Vagina (tissue), 2 donors: ENCODE measurements at regions not wholly inside any gene's neighbourhood (a gene's known extent, or its start where the extent isn't known, plus 50 kb on each side); places are given as distances from the start of the nearest gene placed in this dataset.

Source experiments
- DNase-seq, 2 donors: peaks; one replicate each; pipeline ENCODE4 v3.0.0-alpha.2; 2017; ENCODE audit errors: extremely low spot score in 2 of 2
- H3K27ac ChIP-seq: fragments of 200-600 bp; sonication (generic); one replicate; pipeline ENCODE4 v1.5.1; 2019
- H3K27me3 ChIP-seq: fragments of 200-600 bp; sonication (generic); one replicate; pipeline ENCODE4 v1.5.1; 2019
- H3K36me3 ChIP-seq, 2 donors: fragments of 200-600 bp; sonication (generic); one replicate each; pipeline ENCODE4 v1.5.1; 2017 to 2019
- H3K4me1 ChIP-seq: fragments of 200-600 bp; sonication (generic); one replicate; pipeline ENCODE4 v1.5.1; 2019
- H3K4me3 ChIP-seq, 2 donors: fragments of 200-600 bp; sonication (generic); 1 replicate in 1 of 2; 2 replicates in 1 of 2; pipeline ENCODE4 v1.5.1; 2016 to 2019
- H3K9me3 ChIP-seq: fragments of 200-600 bp; sonication (generic); one replicate; pipeline ENCODE4 v1.5.1; 2019
- POLR2A ChIP-seq, 2 donors: fragments of 450-650 bp; IDR thresholded peaks; one replicate each; pipeline ENCODE4 v1.6.1; 2017; ENCODE audit warnings: antibody characterized with exemption in 2 of 2, mild to moderate bottlenecking in 2 of 2, moderate library complexity in 2 of 2
- POLR2AphosphoS5 ChIP-seq, 2 donors: sonication (generic); formaldehyde crosslinking; IDR thresholded peaks; one replicate each; pipeline ENCODE4 v1.9.0; 2017; ENCODE audit warnings: antibody characterized with exemption in 2 of 2, mild to moderate bottlenecking in 2 of 2, low read depth in 1 of 2; ENCODE audit not compliant: insufficient read depth in 1 of 2
- intact Hi-C: fragments of 100-400 bp; cut with DNase I; formaldehyde crosslinking; loops from one replicate; pipeline ENCODE4 v1.15.1; 2023
- TF ChIP-seq, protein P1 (sequence below), 3 experiments: fragments of 450-650 bp in 2 of 3; fragments of 200-600 bp in 1 of 3; sonication (generic) in 1 of 3; IDR thresholded peaks; one replicate each; pipeline ENCODE4 v1.5.1; 2017 to 2019; ENCODE audit warnings: antibody characterized with exemption in 3 of 3, mild to moderate bottlenecking in 2 of 3, moderate library complexity in 2 of 3

DNA sequence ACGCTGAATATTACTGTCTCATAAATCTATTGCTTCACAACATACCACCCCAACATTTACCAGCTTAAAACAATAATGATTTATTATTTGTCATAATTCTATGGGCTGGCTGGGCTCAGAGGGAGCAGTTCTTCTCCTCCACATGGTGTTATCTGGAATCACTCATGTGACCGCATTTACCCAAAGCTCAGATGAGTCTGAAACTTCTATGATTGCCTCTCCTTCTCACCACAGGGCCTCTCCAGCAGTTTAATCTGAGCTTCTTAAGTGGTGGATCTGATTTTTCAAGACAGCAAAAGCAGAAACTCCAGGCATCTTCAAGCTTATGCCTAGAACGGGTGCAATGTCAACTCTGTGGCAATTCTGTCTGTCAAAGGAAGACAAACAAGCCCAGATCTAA lies 210.3 kb upstream of the ADRA1B start:
- H3K4me3 ChIP-seq: no peak overlapping the region
- H3K4me1 ChIP-seq: no peaks in the 10 kb centered on the region
- TF ChIP-seq POLR2AphosphoS5 (IDR thresholded peaks at IDR 0.05; ENCODE audit: insufficient read depth in 1 of 2, low read depth in 1 of 2) (no peak), POLR2A (IDR thresholded peaks at IDR 0.05) (no peak)
- TF ChIP-seq, protein P1, sequence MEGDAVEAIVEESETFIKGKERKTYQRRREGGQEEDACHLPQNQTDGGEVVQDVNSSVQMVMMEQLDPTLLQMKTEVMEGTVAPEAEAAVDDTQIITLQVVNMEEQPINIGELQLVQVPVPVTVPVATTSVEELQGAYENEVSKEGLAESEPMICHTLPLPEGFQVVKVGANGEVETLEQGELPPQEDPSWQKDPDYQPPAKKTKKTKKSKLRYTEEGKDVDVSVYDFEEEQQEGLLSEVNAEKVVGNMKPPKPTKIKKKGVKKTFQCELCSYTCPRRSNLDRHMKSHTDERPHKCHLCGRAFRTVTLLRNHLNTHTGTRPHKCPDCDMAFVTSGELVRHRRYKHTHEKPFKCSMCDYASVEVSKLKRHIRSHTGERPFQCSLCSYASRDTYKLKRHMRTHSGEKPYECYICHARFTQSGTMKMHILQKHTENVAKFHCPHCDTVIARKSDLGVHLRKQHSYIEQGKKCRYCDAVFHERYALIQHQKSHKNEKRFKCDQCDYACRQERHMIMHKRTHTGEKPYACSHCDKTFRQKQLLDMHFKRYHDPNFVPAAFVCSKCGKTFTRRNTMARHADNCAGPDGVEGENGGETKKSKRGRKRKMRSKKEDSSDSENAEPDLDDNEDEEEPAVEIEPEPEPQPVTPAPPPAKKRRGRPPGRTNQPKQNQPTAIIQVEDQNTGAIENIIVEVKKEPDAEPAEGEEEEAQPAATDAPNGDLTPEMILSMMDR (IDR thresholded peaks at IDR 0.05): no peak
- no peaks in the 10 kb centered on the region for H3K27me3 ChIP-seq
- intact Hi-C loops: no loop called here
- no peaks in the 10 kb centered on the region for H3K36me3 ChIP-seq
- no peak for DNase-seq
- no peaks in the 10 kb centered on the region for H3K9me3 ChIP-seq
- H3K27ac ChIP-seq: no peak overlapping the region

DNA sequence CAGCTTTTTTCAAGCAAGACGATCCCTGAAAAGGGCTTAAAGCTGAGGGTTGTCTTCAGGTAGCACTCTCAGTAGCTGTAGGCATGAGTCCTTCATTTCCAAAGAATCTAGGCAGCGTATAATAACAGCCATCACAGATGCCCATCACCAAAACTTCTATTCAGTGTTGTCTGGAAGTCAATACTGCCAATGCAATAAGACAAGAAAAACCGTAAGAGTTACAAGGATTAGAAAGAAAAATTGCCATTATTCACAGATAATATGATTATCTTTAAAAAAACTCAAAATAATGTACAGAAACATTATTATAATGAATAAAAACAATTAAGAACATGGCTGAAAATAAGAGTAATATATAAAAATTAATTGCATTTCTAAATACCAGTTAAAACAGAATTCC lies 208.2 kb upstream of the ADRA1B start:
- DNase-seq: no peak
- Histone ChIP-seq H3K27ac (no peak overlapping the region), H3K4me1 (no peaks in the 10 kb centered on the region), H3K27me3 (no peaks in the 10 kb centered on the region), H3K9me3 (no peaks in the 10 kb centered on the region), H3K4me3 (no peak overlapping the region), H3K36me3 (no peaks in the 10 kb centered on the region)
- intact Hi-C loops: no loop called here
- TF ChIP-seq, protein P1 (IDR thresholded peaks at IDR 0.05): no peak
- TF ChIP-seq POLR2AphosphoS5 (IDR thresholded peaks at IDR 0.05; ENCODE audit: insufficient read depth in 1 of 2, low read depth in 1 of 2): no peak
- TF ChIP-seq POLR2A (IDR thresholded peaks at IDR 0.05): no peak

DNA sequence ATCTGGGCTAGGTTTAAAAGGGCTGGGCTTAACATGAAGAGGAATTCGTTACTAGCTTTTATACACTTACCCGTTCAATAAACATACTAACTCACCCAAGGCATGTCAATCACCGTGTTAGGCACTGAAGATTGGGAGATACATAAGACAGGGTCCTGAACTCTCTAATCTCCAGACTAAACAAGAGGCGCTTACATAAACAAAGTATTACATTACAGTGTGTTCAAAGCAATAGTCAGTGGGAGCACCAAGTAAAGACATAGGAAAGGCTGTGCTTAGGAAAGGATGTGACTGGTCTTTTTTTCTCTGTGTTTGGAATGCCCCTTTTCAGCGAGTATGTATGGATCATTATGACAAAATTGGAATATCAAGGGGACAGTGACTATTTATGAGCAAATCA lies 203.6 kb upstream of the ADRA1B start:
- Histone ChIP-seq H3K4me1 (no peaks in the 10 kb centered on the region), H3K4me3 (no peak overlapping the region), H3K27me3 (no peaks in the 10 kb centered on the region), H3K27ac (no peak overlapping the region), H3K36me3 (no peaks in the 10 kb centered on the region), H3K9me3 (no peaks in the 10 kb centered on the region)
- DNase-seq: no peak
- TF ChIP-seq POLR2AphosphoS5 (IDR thresholded peaks at IDR 0.05; ENCODE audit: insufficient read depth in 1 of 2, low read depth in 1 of 2) (no peak), POLR2A (IDR thresholded peaks at IDR 0.05) (no peak)
- TF ChIP-seq, protein P1 (IDR thresholded peaks at IDR 0.05): no peak
- intact Hi-C loops: no loop called here

- Histone ChIP-seq H3K27me3 (no peaks in the 10 kb centered on the region), H3K4me1 (no peaks in the 10 kb centered on the region), H3K27ac (no peak overlapping the region), H3K36me3 (no peaks in the 10 kb centered on the region), H3K4me3 (no peak overlapping the region), H3K9me3 (no peaks in the 10 kb centered on the region)
- intact Hi-C loops: no loop called here
- DNase-seq: no peak
- TF ChIP-seq, protein P1 (IDR thresholded peaks at IDR 0.05): no peak
- no peak for TF ChIP-seq POLR2AphosphoS5 (IDR thresholded peaks at IDR 0.05; ENCODE audit: insufficient read depth in 1 of 2, low read depth in 1 of 2)
- no peak for TF ChIP-seq POLR2A (IDR thresholded peaks at IDR 0.05)
Measured at GRCh38 chr5:159713254-159713653, 203.0 kb upstream of the ADRA1B start.

DNA sequence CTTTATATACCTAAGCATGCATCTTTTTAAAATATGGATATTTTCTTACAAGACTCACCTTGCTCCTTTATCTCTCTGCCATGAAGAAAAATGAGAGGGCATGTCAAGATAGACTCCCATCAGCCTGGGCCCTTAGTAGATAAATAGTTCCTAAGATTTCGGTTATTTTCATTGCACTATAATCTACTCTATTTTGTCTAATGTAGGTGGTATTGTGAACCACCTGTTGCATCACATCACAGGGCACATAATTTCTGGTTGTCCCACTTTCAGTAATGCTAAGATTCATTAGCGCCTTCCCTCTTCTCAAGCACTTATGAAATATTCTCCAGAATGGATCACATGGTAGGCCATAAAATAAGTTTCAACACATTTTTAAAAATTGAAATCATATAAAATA lies 202.5 kb upstream of the ADRA1B start:
- no peak for TF ChIP-seq POLR2A (IDR thresholded peaks at IDR 0.05)
- no peak for TF ChIP-seq POLR2AphosphoS5 (IDR thresholded peaks at IDR 0.05; ENCODE audit: insufficient read depth in 1 of 2, low read depth in 1 of 2)
- TF ChIP-seq, protein P1 (IDR thresholded peaks at IDR 0.05): no peak
- no peak overlapping the region for H3K27ac ChIP-seq
- H3K4me1 ChIP-seq: no peaks in the 10 kb centered on the region
- intact Hi-C loops: no loop called here
- H3K27me3 ChIP-seq: no peaks in the 10 kb centered on the region
- no peak for DNase-seq
- H3K36me3 ChIP-seq: no peaks in the 10 kb centered on the region
- no peaks in the 10 kb centered on the region for H3K9me3 ChIP-seq
- H3K4me3 ChIP-seq: no peak overlapping the region
